Panc1 (cell line): ENCODE measurements at regions not wholly inside any gene's neighbourhood (a gene's known extent, or its start where the extent isn't known, plus 50 kb on each side); places are given as distances from the start of the nearest gene placed in this dataset.

Experiments used
- ATAC-seq: fragments of 200-7000 bp; cut with Tn5 transposase; 2 replicates; pipeline ENCODE4 v1.9.1; 2020; ENCODE audit warnings: mild to moderate bottlenecking, moderate library complexity
- BruUV-seq: library from RNA; stranded (reverse); fragments of 400-500 nt; replicated peaks from 2 replicates; lab custom pipeline; 2021; lab: Mats Ljungman, UMichigan
- CTCF ChIA-PET: fragments of 300-600 bp; sonication (Branson Sonifier 250); formaldehyde crosslinking; loops from one replicate; lab custom pipeline; 2022; ENCODE audit warnings: antibody characterized with exemption; lab: Charles Lee
- POLR2A ChIA-PET: fragments of 300-600 bp; sonication (Branson Sonifier 250); formaldehyde crosslinking; loops from one replicate; lab custom pipeline; 2022; ENCODE audit warnings: antibody characterized with exemption; lab: Charles Lee
- DNase-seq: peaks from one replicate; pipeline ENCODE4 v3.0.0-alpha.2; 2010; ENCODE audit warnings: low read depth, low spot score
- H3K27ac ChIP-seq: 2 replicates; pipeline ENCODE4 v1.5.1; 2011; ENCODE audit warnings: mild to moderate bottlenecking, low read length, inconsistent platforms
- H3K27me3 ChIP-seq: fragments of 200-500 bp; sonication (Bioruptor generic); 2 replicates; pipeline ENCODE4 v1.6.0; 2014; ENCODE audit warnings: low read length, inconsistent platforms; ENCODE audit not compliant: control insufficient read depth, insufficient read depth
- H3K36me3 ChIP-seq: fragments of 200-500 bp; sonication (Bioruptor generic); 2 replicates; pipeline ENCODE4 v1.5.1; 2014; ENCODE audit warnings: inconsistent platforms, mild to moderate bottlenecking, low read length, moderate library complexity; ENCODE audit not compliant: control insufficient read depth, insufficient read depth
- H3K4me1 ChIP-seq: 2 replicates; pipeline ENCODE4 v1.5.1; 2011; ENCODE audit warnings: inconsistent platforms, mild to moderate bottlenecking, low read length, moderate library complexity; ENCODE audit not compliant: control insufficient read depth, insufficient read depth
- H3K4me3 ChIP-seq, 2 experiments: 2 replicates each; pipeline ENCODE4 v1.5.1; 2011 to 2012; ENCODE audit warnings: low read depth in 2 of 2, low read length in 2 of 2, mild to moderate bottlenecking in 2 of 2, inconsistent platforms in 1 of 2, moderate library complexity in 1 of 2
- H3K9me3 ChIP-seq: fragments of 200-500 bp; sonication (Bioruptor generic); 2 replicates; pipeline ENCODE4 v1.5.1; 2014; ENCODE audit warnings: low read depth, mild to moderate bottlenecking, inconsistent platforms, low read length, moderate library complexity; ENCODE audit not compliant: control insufficient read depth, insufficient read depth
- POLR2AphosphoS5 ChIP-seq: IDR thresholded peaks from 2 replicates; pipeline ENCODE4 v1.6.1; 2012; ENCODE audit warnings: mild to moderate bottlenecking, low read depth, low read length, moderate library complexity
- SIN3A ChIP-seq: IDR thresholded peaks from 2 replicates; pipeline ENCODE4 v1.6.1; 2012; ENCODE audit warnings: low read depth, mild to moderate bottlenecking, low read length, moderate library complexity, borderline replicate concordance; ENCODE audit not compliant: insufficient read depth
- TCF7L2 ChIP-seq: IDR thresholded peaks from 2 replicates; pipeline ENCODE4 v1.6.1; 2011; ENCODE audit warnings: mild to moderate bottlenecking, low read depth, low read length, inconsistent platforms
- in situ Hi-C: cut with HindIII; loops from 2 replicates; pipeline ENCODE4 v1.10.0; 2016; ENCODE audit warnings: low sequenced_read_pairs, low pct_unique_long_range_greater_than_20kb
- intact Hi-C: fragments of 100-400 bp; cut with micrococcal nuclease; formaldehyde crosslinking; loops from one replicate; pipeline ENCODE4 v1.10.0; 2022; ENCODE audit not compliant: unreplicated experiment
- TF ChIP-seq, protein P1 (sequence below), 2 experiments: IDR thresholded peaks; 2 replicates each; pipeline ENCODE4 v1.6.1; 2011 to 2012; ENCODE audit warnings: low read depth in 2 of 2, control low read depth in 1 of 2, low read length in 1 of 2, mild to moderate bottlenecking in 1 of 2, moderate library complexity in 1 of 2; ENCODE audit not compliant: insufficient read depth in 1 of 2
- TF ChIP-seq, protein P2 (sequence below): fragments of 450-650 bp; IDR thresholded peaks from 2 replicates; pipeline ENCODE4 v1.5.1; 2017; ENCODE audit warnings: mild to moderate bottlenecking

DNA sequence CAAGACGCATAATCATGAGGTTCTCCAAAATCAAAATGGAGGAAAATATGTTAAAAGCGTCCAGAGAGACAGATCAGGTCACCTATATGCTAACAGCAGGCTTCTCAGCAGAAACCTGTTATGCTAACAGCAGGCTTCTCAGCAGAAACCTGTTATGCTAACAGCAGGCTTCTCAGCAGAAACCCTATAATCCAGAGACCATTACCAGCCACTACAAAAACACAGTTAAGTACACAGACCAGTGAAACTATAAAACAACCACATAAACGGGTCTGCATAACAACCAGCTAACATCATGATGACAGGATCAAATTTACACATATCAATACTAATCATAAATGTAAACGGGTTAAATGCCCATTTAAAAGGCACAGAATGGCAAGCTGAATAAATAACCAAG, 1548.4 kb upstream of the TMEFF2 start:
- intact Hi-C loops (no loop called here), in situ Hi-C loops (no loop called here)
- H3K9me3 ChIP-seq = no peaks in the 10 kb centered on the region
- H3K27ac ChIP-seq = no peak overlapping the region
- no peaks in the 10 kb centered on the region for H3K27me3 ChIP-seq
- no peaks in the 10 kb centered on the region for H3K36me3 ChIP-seq
- DNase-seq (no peak), ATAC-seq (no peak)
- H3K4me3 ChIP-seq = no peak overlapping the region
- BruUV-seq = no TSS peak
- TF ChIP-seq POLR2AphosphoS5 (no peak), SIN3A (no peak), TCF7L2 (no peak)
- TF ChIP-seq, protein P1, sequence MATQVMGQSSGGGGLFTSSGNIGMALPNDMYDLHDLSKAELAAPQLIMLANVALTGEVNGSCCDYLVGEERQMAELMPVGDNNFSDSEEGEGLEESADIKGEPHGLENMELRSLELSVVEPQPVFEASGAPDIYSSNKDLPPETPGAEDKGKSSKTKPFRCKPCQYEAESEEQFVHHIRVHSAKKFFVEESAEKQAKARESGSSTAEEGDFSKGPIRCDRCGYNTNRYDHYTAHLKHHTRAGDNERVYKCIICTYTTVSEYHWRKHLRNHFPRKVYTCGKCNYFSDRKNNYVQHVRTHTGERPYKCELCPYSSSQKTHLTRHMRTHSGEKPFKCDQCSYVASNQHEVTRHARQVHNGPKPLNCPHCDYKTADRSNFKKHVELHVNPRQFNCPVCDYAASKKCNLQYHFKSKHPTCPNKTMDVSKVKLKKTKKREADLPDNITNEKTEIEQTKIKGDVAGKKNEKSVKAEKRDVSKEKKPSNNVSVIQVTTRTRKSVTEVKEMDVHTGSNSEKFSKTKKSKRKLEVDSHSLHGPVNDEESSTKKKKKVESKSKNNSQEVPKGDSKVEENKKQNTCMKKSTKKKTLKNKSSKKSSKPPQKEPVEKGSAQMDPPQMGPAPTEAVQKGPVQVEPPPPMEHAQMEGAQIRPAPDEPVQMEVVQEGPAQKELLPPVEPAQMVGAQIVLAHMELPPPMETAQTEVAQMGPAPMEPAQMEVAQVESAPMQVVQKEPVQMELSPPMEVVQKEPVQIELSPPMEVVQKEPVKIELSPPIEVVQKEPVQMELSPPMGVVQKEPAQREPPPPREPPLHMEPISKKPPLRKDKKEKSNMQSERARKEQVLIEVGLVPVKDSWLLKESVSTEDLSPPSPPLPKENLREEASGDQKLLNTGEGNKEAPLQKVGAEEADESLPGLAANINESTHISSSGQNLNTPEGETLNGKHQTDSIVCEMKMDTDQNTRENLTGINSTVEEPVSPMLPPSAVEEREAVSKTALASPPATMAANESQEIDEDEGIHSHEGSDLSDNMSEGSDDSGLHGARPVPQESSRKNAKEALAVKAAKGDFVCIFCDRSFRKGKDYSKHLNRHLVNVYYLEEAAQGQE (IDR thresholded peaks at IDR 0.05; ENCODE audit: insufficient read depth in 1 of 2, low read depth in 2 of 2, low read length in 1 of 2) = no peak
- TF ChIP-seq, protein P2, sequence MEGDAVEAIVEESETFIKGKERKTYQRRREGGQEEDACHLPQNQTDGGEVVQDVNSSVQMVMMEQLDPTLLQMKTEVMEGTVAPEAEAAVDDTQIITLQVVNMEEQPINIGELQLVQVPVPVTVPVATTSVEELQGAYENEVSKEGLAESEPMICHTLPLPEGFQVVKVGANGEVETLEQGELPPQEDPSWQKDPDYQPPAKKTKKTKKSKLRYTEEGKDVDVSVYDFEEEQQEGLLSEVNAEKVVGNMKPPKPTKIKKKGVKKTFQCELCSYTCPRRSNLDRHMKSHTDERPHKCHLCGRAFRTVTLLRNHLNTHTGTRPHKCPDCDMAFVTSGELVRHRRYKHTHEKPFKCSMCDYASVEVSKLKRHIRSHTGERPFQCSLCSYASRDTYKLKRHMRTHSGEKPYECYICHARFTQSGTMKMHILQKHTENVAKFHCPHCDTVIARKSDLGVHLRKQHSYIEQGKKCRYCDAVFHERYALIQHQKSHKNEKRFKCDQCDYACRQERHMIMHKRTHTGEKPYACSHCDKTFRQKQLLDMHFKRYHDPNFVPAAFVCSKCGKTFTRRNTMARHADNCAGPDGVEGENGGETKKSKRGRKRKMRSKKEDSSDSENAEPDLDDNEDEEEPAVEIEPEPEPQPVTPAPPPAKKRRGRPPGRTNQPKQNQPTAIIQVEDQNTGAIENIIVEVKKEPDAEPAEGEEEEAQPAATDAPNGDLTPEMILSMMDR = no peak
- ChIA-PET CTCF (no interaction called here), POLR2A (no interaction called here)
- no peaks in the 10 kb centered on the region for H3K4me1 ChIP-seq

DNA sequence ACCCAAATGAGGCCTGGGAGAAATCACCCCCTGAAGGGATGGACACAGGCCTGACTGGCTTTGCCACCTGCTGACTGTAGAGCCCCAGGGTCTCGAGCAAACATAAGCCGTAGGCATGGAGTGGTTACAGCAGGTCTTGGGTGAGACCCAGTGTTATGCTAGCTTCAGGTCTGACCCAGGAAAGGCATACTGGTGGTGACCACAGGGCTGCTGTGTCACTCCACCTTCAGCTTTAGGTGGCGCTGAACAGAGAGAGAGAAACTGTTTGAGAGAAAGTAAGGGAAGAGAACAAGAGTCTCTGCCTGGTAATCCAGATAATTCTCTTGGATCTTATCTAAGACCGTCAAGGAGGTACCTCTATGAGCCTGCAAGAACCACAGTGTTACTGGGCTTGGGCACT, 1544.2 kb upstream of the TMEFF2 start:
- in situ Hi-C loops = no loop called here
- CTCF ChIA-PET = no interaction called here
- ATAC-seq (no peak), DNase-seq (no peak)
- no peak overlapping the region for H3K27ac ChIP-seq
- no peaks in the 10 kb centered on the region for H3K4me1 ChIP-seq
- intact Hi-C loops = no loop called here
- BruUV-seq = no TSS peak
- POLR2A ChIA-PET = no interaction called here
- no peaks in the 10 kb centered on the region for H3K9me3 ChIP-seq
- H3K36me3 ChIP-seq = no peaks in the 10 kb centered on the region
- H3K4me3 ChIP-seq = no peak overlapping the region
- TF ChIP-seq TCF7L2 (no peak), SIN3A (no peak), POLR2AphosphoS5 (no peak)
- TF ChIP-seq, protein P1 (IDR thresholded peaks at IDR 0.05; ENCODE audit: insufficient read depth in 1 of 2, low read depth in 2 of 2, low read length in 1 of 2) = no peak
- TF ChIP-seq, protein P2 = no peak
- H3K27me3 ChIP-seq = no peaks in the 10 kb centered on the region
